SK-N-SH treated with all-trans-retinoic acid at 6 μM for 48 hours (cell line): ENCODE measurements at regions not wholly inside any gene's neighbourhood (a gene's known extent, or its start where the extent isn't known, plus 50 kb on each side); places are given as distances from the start of the nearest gene placed in this dataset.

Source experiments
- ATAC-seq: fragments of 200-7000 bp; cut with Tn5 transposase; 3 replicates; pipeline ENCODE4 v1.9.1; 2020; ENCODE audit warnings: mild to moderate bottlenecking, moderate library complexity
- ARNTL ChIP-seq: fragments of 450-650 bp; formaldehyde crosslinking; IDR thresholded peaks from 2 replicates; pipeline ENCODE4 v1.5.0; 2020; ENCODE audit warnings: low read depth, mild to moderate bottlenecking, moderate library complexity, borderline replicate concordance
- BACH2 ChIP-seq: fragments of 250-450 bp; sonication (Bioruptor Pico); IDR thresholded peaks from 2 replicates; pipeline ENCODE4 v1.9.0; 2021; ENCODE audit warnings: mild to moderate bottlenecking, borderline replicate concordance
- CREB5 ChIP-seq: fragments of 250-450 bp; sonication (Bioruptor Pico); IDR thresholded peaks from 2 replicates; pipeline ENCODE4 v1.5.1; 2020; ENCODE audit warnings: low read depth, mild to moderate bottlenecking, moderate library complexity
- CSDC2 ChIP-seq: fragments of 250-450 bp; sonication (Bioruptor Pico); IDR thresholded peaks from 2 replicates; pipeline ENCODE4 v1.5.0; 2020; ENCODE audit warnings: mild to moderate bottlenecking, moderate library complexity
- CSRNP3 ChIP-seq: fragments of 250-450 bp; sonication (Bioruptor Pico); IDR thresholded peaks from 2 replicates; pipeline ENCODE4 v1.5.1; 2021; ENCODE audit warnings: mild to moderate bottlenecking, moderate library complexity
- OSR1 ChIP-seq: fragments of 250-450 bp; sonication (Bioruptor Pico); IDR thresholded peaks from 2 replicates; pipeline ENCODE4 v1.8.0; 2022; ENCODE audit warnings: moderate library complexity, mild to moderate bottlenecking, inconsistent platforms
- PATZ1 ChIP-seq: fragments of 250-450 bp; sonication (Bioruptor Pico); IDR thresholded peaks from 2 replicates; pipeline ENCODE4 v1.8.0; 2020; ENCODE audit warnings: mild to moderate bottlenecking, moderate library complexity, borderline replicate concordance
- POU6F1 ChIP-seq: fragments of 250-450 bp; sonication (Bioruptor Pico); IDR thresholded peaks from 2 replicates; pipeline ENCODE4 v1.8.0; 2021; ENCODE audit warnings: low read depth, mild to moderate bottlenecking, moderate library complexity, borderline replicate concordance
- PPARA ChIP-seq: fragments of 250-450 bp; sonication (Bioruptor Pico); IDR thresholded peaks from 2 replicates; pipeline ENCODE4 v1.5.0; 2020; ENCODE audit warnings: mild to moderate bottlenecking, borderline replicate concordance
- SNAI2 ChIP-seq: fragments of 250-450 bp; sonication (Bioruptor Pico); IDR thresholded peaks from 2 replicates; pipeline ENCODE4 v1.5.0; 2020; ENCODE audit warnings: mild to moderate bottlenecking, moderate library complexity
- TCF4 ChIP-seq: fragments of 250-450 bp; sonication (Bioruptor Pico); IDR thresholded peaks from 2 replicates; pipeline ENCODE4 v1.8.0; 2021; ENCODE audit warnings: mild to moderate bottlenecking, moderate library complexity, borderline replicate concordance
- TOX ChIP-seq: fragments of 250-450 bp; sonication (Bioruptor Pico); IDR thresholded peaks from 2 replicates; pipeline ENCODE4 v1.8.0; 2021; ENCODE audit warnings: mild to moderate bottlenecking, moderate library complexity, borderline replicate concordance
- TSHZ2 ChIP-seq: fragments of 250-450 bp; sonication (Bioruptor Pico); IDR thresholded peaks from 2 replicates; pipeline ENCODE4 v1.5.0; 2020; ENCODE audit warnings: mild to moderate bottlenecking, moderate library complexity
- ZC3H10 ChIP-seq: fragments of 250-450 bp; sonication (Bioruptor Pico); IDR thresholded peaks from 2 replicates; pipeline ENCODE4 v1.5.1; 2021; ENCODE audit warnings: mild to moderate bottlenecking, moderate library complexity
- ZFP3 ChIP-seq: fragments of 250-450 bp; sonication (Bioruptor Pico); IDR thresholded peaks from 2 replicates; pipeline ENCODE4 v1.5.0; 2020; ENCODE audit warnings: mild to moderate bottlenecking, moderate library complexity
- ZNF565 ChIP-seq: fragments of 450-650 bp; formaldehyde crosslinking; conservative IDR thresholded peaks from 2 replicates; pipeline ENCODE4 v1.5.0; 2020; ENCODE audit warnings: low read depth, mild to moderate bottlenecking, moderate library complexity
- ZNF70 ChIP-seq: fragments of 450-650 bp; formaldehyde crosslinking; IDR thresholded peaks from 2 replicates; pipeline ENCODE4 v1.5.0; 2020; ENCODE audit warnings: mild to moderate bottlenecking, moderate library complexity

DNA sequence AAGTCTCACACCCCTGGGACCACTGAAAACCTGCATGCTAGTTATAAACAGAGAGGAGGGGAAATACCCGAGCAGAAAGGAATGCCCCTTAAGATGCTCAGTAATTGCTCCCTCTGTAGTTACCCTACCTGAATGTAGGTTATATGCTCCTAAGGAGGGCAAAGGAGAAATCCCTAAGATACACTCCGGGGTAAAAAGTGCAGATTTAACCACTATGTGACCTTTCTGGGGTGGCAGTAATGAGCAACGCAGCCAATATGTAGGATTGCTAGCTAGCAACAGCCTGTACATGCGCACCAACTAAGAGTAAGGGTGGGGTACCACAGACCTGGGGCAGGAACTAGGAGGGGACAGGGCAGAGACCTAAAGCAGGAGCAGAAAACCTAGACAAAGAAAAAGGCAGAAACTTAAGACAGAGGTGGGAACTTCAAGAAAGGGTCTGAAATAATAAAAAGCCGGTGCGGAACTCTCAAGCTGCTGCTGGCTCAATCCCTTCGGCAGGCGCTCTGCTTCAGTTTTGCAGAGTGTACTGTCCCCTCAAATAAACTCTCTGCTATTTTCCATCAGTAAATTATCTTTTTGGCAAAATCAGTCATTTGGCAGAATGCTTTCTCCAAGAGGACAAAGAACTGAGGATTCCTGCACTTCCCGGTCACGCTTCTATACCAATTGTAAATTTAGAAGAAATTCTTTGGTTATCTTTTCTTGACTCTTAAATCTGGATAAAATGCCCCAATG, 823.8 kb downstream of the CDH11 start:
- TF ChIP-seq ZC3H10 (CRISPR knock-in tag), result no peak
- TF ChIP-seq SNAI2 (CRISPR knock-in tag), result no peak
- TF ChIP-seq ZFP3 (CRISPR knock-in tag), result no peak
- TF ChIP-seq CSRNP3 (CRISPR knock-in tag), result no peak
- no peak for TF ChIP-seq POU6F1 (CRISPR knock-in tag)
- no peak for TF ChIP-seq PATZ1 (CRISPR knock-in tag)
- no peak for TF ChIP-seq ZNF565 (CRISPR knock-in tag)
- TF ChIP-seq TOX, result no peak
- TF ChIP-seq TSHZ2 (CRISPR knock-in tag), result no peak
- TF ChIP-seq CSDC2 (CRISPR knock-in tag), result no peak
- TF ChIP-seq BACH2 (CRISPR knock-in tag), result no peak
- no peak for TF ChIP-seq ZNF70 (CRISPR knock-in tag)
- no peak for TF ChIP-seq TCF4
- no peak for TF ChIP-seq OSR1
- TF ChIP-seq, all 23 proteins: peak for 0
- no peak for ATAC-seq

- no peak for ATAC-seq
- TF ChIP-seq CREB5 (CRISPR knock-in tag), result no peak
Measured at GRCh38 chr16:64295466-64295865, 826.4 kb downstream of the CDH11 start.

DNA sequence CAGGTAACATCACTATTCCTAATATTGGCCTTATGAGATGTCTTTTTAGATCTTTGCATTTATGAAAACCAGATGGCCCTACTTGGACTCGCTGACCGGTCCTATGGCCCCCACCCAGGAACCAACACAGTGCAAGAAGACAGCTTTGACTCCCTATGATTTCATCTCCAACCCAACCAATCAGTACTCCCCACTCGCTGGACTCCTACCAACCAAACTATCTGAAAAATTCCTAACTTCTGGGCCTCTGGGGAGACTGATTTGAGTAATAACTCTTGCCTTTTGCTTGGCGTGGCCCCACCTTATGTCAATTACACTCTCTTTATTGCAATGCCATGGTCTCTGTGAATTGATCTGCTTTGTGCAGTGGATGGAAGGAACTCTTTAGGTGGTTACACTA, 828.9 kb downstream of the CDH11 start:
- TF ChIP-seq ZNF70 (CRISPR knock-in tag) (no peak), TCF4 (no peak), OSR1 (no peak), POU6F1 (CRISPR knock-in tag) (no peak), SNAI2 (CRISPR knock-in tag) (no peak), PATZ1 (CRISPR knock-in tag) (no peak), PPARA (CRISPR knock-in tag) (no peak), ARNTL (CRISPR knock-in tag) (no peak), ZFP3 (CRISPR knock-in tag) (no peak), ZC3H10 (CRISPR knock-in tag) (no peak), BACH2 (CRISPR knock-in tag) (no peak), CREB5 (CRISPR knock-in tag) (no peak), ZNF565 (CRISPR knock-in tag) (no peak)
- TF ChIP-seq, all 23 proteins: peak for 0
- ATAC-seq, result no peak
